SK-N-SH (cell line): ENCODE measurements at regions not wholly inside any gene's neighbourhood (a gene's known extent, or its start where the extent isn't known, plus 50 kb on each side); places are given as distances from the start of the nearest gene placed in this dataset.

Source experiments
- CTCF ChIA-PET: fragments of 300-600, 350-600 bp; formaldehyde crosslinking; extraction: SDS; loops from one replicate; lab custom pipeline; 2021; lab: Yijun Ruan, JAX
- POLR2A ChIA-PET: fragments of 350-600 bp; sonication (Branson Sonifier 250); formaldehyde crosslinking; extraction: SDS; loops from one replicate; lab custom pipeline; 2020; ENCODE audit warnings: antibody characterized with exemption, inconsistent platforms; lab: Yijun Ruan, JAX
- DNase-seq: peaks from one replicate; pipeline ENCODE4 v3.0.0; 2012
- H2AFZ ChIP-seq: fragments of 200-600 bp; sonication (generic); 2 replicates; pipeline ENCODE4 v1.8.1; 2016; ENCODE audit warnings: antibody characterized with exemption, mild to moderate bottlenecking, low read depth
- H3F3A ChIP-seq: fragments of 200-600 bp; sonication (generic); replicated peaks from 2 replicates; pipeline ENCODE3; 2016; ENCODE audit warnings: antibody characterized with exemption, mild to moderate bottlenecking; ENCODE audit not compliant: insufficient read depth
- H3K27ac ChIP-seq, 2 experiments: fragments of 200-500 bp in 1 of 2; fragments of 200-600 bp in 1 of 2; sonication (Bioruptor generic) in 1 of 2; sonication (generic), shearing (Covaris generic) in 1 of 2; 2 replicates each; pipeline versions ENCODE4 v1.5.1 to v1.6.1; 2014 to 2016; ENCODE audit warnings: low read depth in 2 of 2, inconsistent platforms in 1 of 2, low read length in 1 of 2, mild to moderate bottlenecking in 1 of 2, mixed read lengths in 1 of 2
- H3K27me3 ChIP-seq: fragments of 200-600 bp; sonication (generic), shearing (Covaris generic); 2 replicates; pipeline ENCODE4 v1.6.1; 2016; ENCODE audit warnings: mixed run types; ENCODE audit not compliant: insufficient read depth
- H3K36me3 ChIP-seq, 2 experiments: fragments of 200-500 bp in 1 of 2; fragments of 200-600 bp in 1 of 2; sonication (Bioruptor generic) in 1 of 2; sonication (generic) in 1 of 2; replicated peaks in 1 of 2; 2 replicates each; pipeline versions ENCODE3 to v1.5.1; 2014 to 2016; ENCODE audit warnings: low read length in 1 of 2, mild to moderate bottlenecking in 1 of 2; ENCODE audit not compliant: insufficient read depth in 2 of 2, control insufficient read depth in 1 of 2
- H3K4me1 ChIP-seq, 2 experiments: fragments of 200-500 bp in 1 of 2; fragments of 200-600 bp in 1 of 2; sonication (Bioruptor generic) in 1 of 2; sonication (generic), shearing (Covaris generic) in 1 of 2; 2 replicates each; pipeline versions ENCODE4 v1.5.1 to v1.6.1; 2014 to 2016; ENCODE audit warnings: low read depth in 1 of 2, low read length in 1 of 2, mixed run types in 1 of 2; ENCODE audit not compliant: insufficient read depth in 2 of 2, control insufficient read depth in 1 of 2
- H3K4me2 ChIP-seq: fragments of 200-600 bp; sonication (generic), shearing (Covaris generic); 2 replicates; pipeline ENCODE4 v1.6.1; 2017; ENCODE audit warnings: mixed run types
- H3K4me3 ChIP-seq, 2 experiments: fragments of 200-500 bp in 1 of 2; fragments of 200-600 bp in 1 of 2; sonication (Bioruptor generic) in 1 of 2; sonication (generic), shearing (Covaris generic) in 1 of 2; 2 replicates each; pipeline versions ENCODE4 v1.5.1 to v1.8.1; 2014 to 2016; ENCODE audit warnings: low read depth in 2 of 2, inconsistent platforms in 1 of 2, low read length in 1 of 2, mild to moderate bottlenecking in 1 of 2, mixed read lengths in 1 of 2, moderate library complexity in 1 of 2
- H3K79me2 ChIP-seq: fragments of 200-600 bp; sonication (generic); 2 replicates; pipeline ENCODE4 v1.8.1; 2017; ENCODE audit warnings: mild to moderate bottlenecking; ENCODE audit not compliant: insufficient read depth
- H3K9ac ChIP-seq: fragments of 200-600 bp; sonication (generic); 2 replicates; pipeline ENCODE4 v1.6.1; 2017; ENCODE audit warnings: mixed run types
- H3K9me2 ChIP-seq: fragments of 200-600 bp; sonication (generic); 2 replicates; pipeline ENCODE4 v1.6.1; 2017; ENCODE audit warnings: mixed run types
- H3K9me3 ChIP-seq: fragments of 200-600 bp; sonication (generic); 2 replicates; pipeline ENCODE4 v1.6.1; 2017; ENCODE audit warnings: mixed run types, mild to moderate bottlenecking, moderate library complexity
- H4K20me1 ChIP-seq: fragments of 200-600 bp; sonication (generic); 2 replicates; pipeline ENCODE4 v1.6.1; 2017; ENCODE audit warnings: mild to moderate bottlenecking, mixed run types; ENCODE audit not compliant: insufficient read depth
- CHD2 ChIP-seq: fragments of 150-350 bp; IDR thresholded peaks from 2 replicates; pipeline ENCODE4 v1.6.1; 2018; ENCODE audit warnings: low read length; ENCODE audit not compliant: partially characterized antibody
- CTCF ChIP-seq: fragments of 200-600 bp; sonication (generic); IDR thresholded peaks from 2 replicates; pipeline ENCODE4 v1.6.1; 2017; ENCODE audit warnings: antibody characterized with exemption, mild to moderate bottlenecking, moderate library complexity
- EZH2phosphoT487 ChIP-seq: fragments of 200-600 bp; sonication (generic); IDR thresholded peaks from 2 replicates; pipeline ENCODE4 v1.6.1; 2017; ENCODE audit warnings: low read depth, mixed run types, mild to moderate bottlenecking, antibody characterized with exemption, moderate library complexity, borderline replicate concordance
- FOXM1 ChIP-seq: IDR thresholded peaks from 2 replicates; pipeline ENCODE4 v1.4.0; 2012; ENCODE audit warnings: low read depth, mild to moderate bottlenecking
- GATA2 ChIP-seq: sonication (generic); formaldehyde crosslinking; IDR thresholded peaks from 2 replicates; pipeline ENCODE4 v1.5.0; 2020; ENCODE audit warnings: mild to moderate bottlenecking, missing genetic modification reagents
- IRF3 ChIP-seq: fragments of 150-350 bp; IDR thresholded peaks from 2 replicates; pipeline ENCODE4 v1.6.1; 2016; ENCODE audit warnings: mild to moderate bottlenecking, low read depth, low read length
- MAX ChIP-seq: IDR thresholded peaks from 2 replicates; pipeline ENCODE4 v1.4.0; 2012; ENCODE audit warnings: low read depth
- MXI1 ChIP-seq: IDR thresholded peaks from 2 replicates; pipeline ENCODE4 v1.6.1; 2012; ENCODE audit warnings: mild to moderate bottlenecking, low read depth, low read length, improper control_type of control experiment
- NFIC ChIP-seq: IDR thresholded peaks from 2 replicates; pipeline ENCODE4 v1.4.0; 2012; ENCODE audit warnings: borderline replicate concordance
- NRF1 ChIP-seq: IDR thresholded peaks from 2 replicates; pipeline ENCODE4 v1.6.1; 2012; ENCODE audit warnings: low read depth, mild to moderate bottlenecking, low read length
- POLR2AphosphoS5 ChIP-seq: IDR thresholded peaks from 2 replicates; pipeline ENCODE4 v1.6.1; 2012; ENCODE audit warnings: low read depth, low read length
- REST ChIP-seq: IDR thresholded peaks from 2 replicates; pipeline ENCODE4 v1.6.1; 2012; ENCODE audit warnings: mild to moderate bottlenecking, low read depth, low read length, moderate library complexity
- RFX5 ChIP-seq: IDR thresholded peaks from 2 replicates; pipeline ENCODE4 v1.6.1; 2012; ENCODE audit warnings: mild to moderate bottlenecking, improper control_type of control experiment, low read length
- SMC3 ChIP-seq: IDR thresholded peaks from 2 replicates; pipeline ENCODE4 v1.6.1; 2012; ENCODE audit warnings: low read depth, low read length, improper control_type of control experiment
- TAF1 ChIP-seq: IDR thresholded peaks from 2 replicates; pipeline ENCODE4 v1.6.1; 2012; ENCODE audit warnings: low read depth, mild to moderate bottlenecking, low read length, moderate library complexity, borderline replicate concordance
- TCF12 ChIP-seq: IDR thresholded peaks from 2 replicates; pipeline ENCODE4 v1.4.0; 2012
- TEAD4 ChIP-seq: IDR thresholded peaks from 2 replicates; pipeline ENCODE4 v1.4.0; 2012; ENCODE audit warnings: mild to moderate bottlenecking, borderline replicate concordance; ENCODE audit not compliant: insufficient read depth
- YY1 ChIP-seq: IDR thresholded peaks from 2 replicates; pipeline ENCODE4 v1.4.0; 2012; ENCODE audit warnings: low read depth, mild to moderate bottlenecking
- ZBTB33 ChIP-seq: IDR thresholded peaks from 2 replicates; pipeline ENCODE4 v1.4.0; 2012; ENCODE audit warnings: low read depth, borderline replicate concordance
- whole genome bisulfite sequencing: methylation state at CpG from one replicate; pipeline ENCODE4 v1.1.6; 2017; ENCODE audit warnings: low lambda C conversion rate; 5-methylcytosine and 5-hydroxymethylcytosine counted together

- ChIA-PET CTCF (interaction anchor here (0.6 kb wide), 2 partner anchors 530 to 837 kb away, joined by 3 to 4 read pairs; no protein-coding TSS in a partner anchor), POLR2A (no interaction called here)
- WGBS, result 33% methylated on average over 3 of the region's 4 CpGs
- H3K79me2 ChIP-seq, result no peaks in the 10 kb centered on the region
- no peaks in the 10 kb centered on the region for H4K20me1 ChIP-seq
- no peak overlapping the region for H3K4me2 ChIP-seq
- no peaks in the 10 kb centered on the region for H3F3A ChIP-seq
- no peak overlapping the region for H3K4me3 ChIP-seq
- no peaks in the 10 kb centered on the region for H3K27me3 ChIP-seq
- H3K4me1 ChIP-seq, result no peaks in the 10 kb centered on the region
- H3K9me3 ChIP-seq, result no peaks in the 10 kb centered on the region
- no peak overlapping the region for H2AFZ ChIP-seq
- H3K9me2 ChIP-seq, result no peaks in the 10 kb centered on the region
- H3K27ac ChIP-seq, result no peak overlapping the region
- no peak for DNase-seq
- no peak for TF ChIP-seq YY1
- no peak for TF ChIP-seq ZBTB33
- no peak for TF ChIP-seq RFX5
- no peak for TF ChIP-seq POLR2AphosphoS5
- no peak for TF ChIP-seq GATA2
- TF ChIP-seq MAX, result no peak
- no peak for TF ChIP-seq TEAD4
- no peak for TF ChIP-seq NFIC
- no peak for TF ChIP-seq EZH2phosphoT487
- no peak for TF ChIP-seq REST
- no peak for TF ChIP-seq SMC3
- TF ChIP-seq CHD2, result no peak
- no peak for TF ChIP-seq CTCF
- TF ChIP-seq IRF3, result no peak
- no peak for TF ChIP-seq TAF1
- no peak for TF ChIP-seq MXI1
- TF ChIP-seq FOXM1, result no peak
- no peak for TF ChIP-seq NRF1
- TF ChIP-seq TCF12, result no peak
- no peaks in the 10 kb centered on the region for H3K36me3 ChIP-seq
- H3K9ac ChIP-seq, result no peak overlapping the region
Observed at GRCh38 chr12:23473071-23473470, 476.4 kb downstream of the SOX5 start.
